ENCODE measurements at regions not wholly inside any gene's neighbourhood (a gene's known extent, or its start where the extent isn't known, plus 50 kb on each side); places are given as distances from the start of the nearest gene placed in this dataset.

GRCh38 chr1:30125021-30125820, 598.2 kb downstream of the MATN1 start:
- ChIA-PET CTCF (no interaction called here), POLR2A (no interaction called here)
- Mint-ChIP-seq H3K4me1 (no peaks in the 10 kb centered on the region), H3K27me3 (no peaks in the 10 kb centered on the region), H3K4me3 (no peak overlapping the region), H3K36me3 (ENCODE audit: low read depth) (no peaks in the 10 kb centered on the region), H3K27ac (no peak overlapping the region), H3K9me3 (no peaks in the 10 kb centered on the region)
- DNase-seq = no peak

GRCh38 chr1:30123896-30124295, 599.5 kb downstream of the MATN1 start:
- no peak overlapping the region for H3K27ac Mint-ChIP-seq
- no peak overlapping the region for H3K4me3 Mint-ChIP-seq
- no peaks in the 10 kb centered on the region for H3K36me3 Mint-ChIP-seq (ENCODE audit: low read depth)
- ChIA-PET CTCF (no interaction called here), POLR2A (no interaction called here)
- DNase-seq = no peak
- H3K9me3 Mint-ChIP-seq = no peaks in the 10 kb centered on the region
- H3K27me3 Mint-ChIP-seq = no peaks in the 10 kb centered on the region
- H3K4me1 Mint-ChIP-seq = no peaks in the 10 kb centered on the region

GRCh38 chr1:30123036-30123435, 600.3 kb downstream of the MATN1 start:
- peak overlapping the region; percentile 51 for H3K27ac Mint-ChIP-seq
- DNase-seq = no peak
- H3K9me3 Mint-ChIP-seq = no peaks in the 10 kb centered on the region
- ChIA-PET CTCF (no interaction called here), POLR2A (no interaction called here)
- no peak overlapping the region for H3K4me3 Mint-ChIP-seq
- H3K36me3 Mint-ChIP-seq (ENCODE audit: low read depth) = no peaks in the 10 kb centered on the region
- no peaks in the 10 kb centered on the region for H3K4me1 Mint-ChIP-seq
- H3K27me3 Mint-ChIP-seq = no peaks in the 10 kb centered on the region

- no peak for DNase-seq
- no peaks in the 10 kb centered on the region for H3K27me3 Mint-ChIP-seq
- no peaks in the 10 kb centered on the region for H3K4me1 Mint-ChIP-seq
- no peak overlapping the region for H3K4me3 Mint-ChIP-seq
- POLR2A ChIA-PET = no interaction called here
- CTCF ChIA-PET = interaction anchor here (1.5 to 1.7 kb wide), 2 partner anchors 9 to 11 kb away, joined by 4 to 5 read pairs; no protein-coding TSS in a partner anchor
- H3K9me3 Mint-ChIP-seq = no peaks in the 10 kb centered on the region
- H3K27ac Mint-ChIP-seq = no peak overlapping the region
- no peaks in the 10 kb centered on the region for H3K36me3 Mint-ChIP-seq (ENCODE audit: low read depth)
Measured at GRCh38 chr1:30120245-30121000, 603.0 kb downstream of the MATN1 start.

GRCh38 chr1:30117685-30118084, 605.7 kb downstream of the MATN1 start:
- ChIA-PET CTCF (no interaction called here), POLR2A (no interaction called here)
- Mint-ChIP-seq H3K27me3 (peaks cover 6% of the 10 kb centered on the region), H3K36me3 (ENCODE audit: low read depth) (no peaks in the 10 kb centered on the region), H3K27ac (no peak overlapping the region), H3K4me3 (no peak overlapping the region), H3K9me3 (no peaks in the 10 kb centered on the region), H3K4me1 (no peaks in the 10 kb centered on the region)
- no peak for DNase-seq

GRCh38 chr1:30111431-30111830, 612.0 kb downstream of the MATN1 start:
- Mint-ChIP-seq H3K27ac (no peak overlapping the region), H3K27me3 (peaks cover 16% of the 10 kb centered on the region), H3K4me3 (no peak overlapping the region), H3K36me3 (ENCODE audit: low read depth) (no peaks in the 10 kb centered on the region), H3K4me1 (no peaks in the 10 kb centered on the region), H3K9me3 (no peaks in the 10 kb centered on the region)
- ChIA-PET POLR2A (no interaction called here), CTCF (interaction anchor here (1.5 kb wide), 1 partner anchor 10 kb away, joined by 5 read pairs; no protein-coding TSS in a partner anchor)
- DNase-seq = peak; percentile 7

- H3K4me1 Mint-ChIP-seq = no peaks in the 10 kb centered on the region
- POLR2A ChIA-PET = no interaction called here
- peaks cover 16% of the 10 kb centered on the region for H3K27me3 Mint-ChIP-seq
- no peak overlapping the region for H3K4me3 Mint-ChIP-seq
- H3K27ac Mint-ChIP-seq = no peak overlapping the region
- CTCF ChIA-PET = interaction anchor here (1.5 kb wide), 1 partner anchor 11 kb away, joined by 5 read pairs; no protein-coding TSS in a partner anchor
- no peaks in the 10 kb centered on the region for H3K36me3 Mint-ChIP-seq (ENCODE audit: low read depth)
- no peak for DNase-seq
- no peaks in the 10 kb centered on the region for H3K9me3 Mint-ChIP-seq
Measured at GRCh38 chr1:30110846-30111245, 612.5 kb downstream of the MATN1 start.

GRCh38 chr1:30109853-30110252, 613.5 kb downstream of the MATN1 start:
- H3K27me3 Mint-ChIP-seq = peaks cover 16% of the 10 kb centered on the region
- ChIA-PET CTCF (no interaction called here), POLR2A (no interaction called here)
- no peak overlapping the region for H3K4me3 Mint-ChIP-seq
- no peaks in the 10 kb centered on the region for H3K4me1 Mint-ChIP-seq
- H3K36me3 Mint-ChIP-seq (ENCODE audit: low read depth) = no peaks in the 10 kb centered on the region
- H3K9me3 Mint-ChIP-seq = no peaks in the 10 kb centered on the region
- H3K27ac Mint-ChIP-seq = no peak overlapping the region
- DNase-seq = no peak

- Mint-ChIP-seq H3K27ac (no peak overlapping the region), H3K4me3 (no peak overlapping the region), H3K4me1 (no peaks in the 10 kb centered on the region), H3K27me3 (peaks cover 12% of the 10 kb centered on the region), H3K9me3 (no peaks in the 10 kb centered on the region), H3K36me3 (ENCODE audit: low read depth) (no peaks in the 10 kb centered on the region)
- ChIA-PET POLR2A (no interaction called here), CTCF (interaction anchor here (1.0 kb wide), 1 partner anchor 394 kb away, joined by 3 read pairs; no protein-coding TSS in a partner anchor)
- no peak for DNase-seq
Measured at GRCh38 chr1:30108186-30108585, 615.2 kb downstream of the MATN1 start.

- no peak overlapping the region for H3K27ac Mint-ChIP-seq
- no peak overlapping the region for H3K4me3 Mint-ChIP-seq
- DNase-seq = no peak
- no peaks in the 10 kb centered on the region for H3K36me3 Mint-ChIP-seq (ENCODE audit: low read depth)
- H3K27me3 Mint-ChIP-seq = peaks cover 9% of the 10 kb centered on the region
- H3K4me1 Mint-ChIP-seq = no peaks in the 10 kb centered on the region
- ChIA-PET POLR2A (no interaction called here), CTCF (no interaction called here)
- H3K9me3 Mint-ChIP-seq = no peaks in the 10 kb centered on the region
Measured at GRCh38 chr1:30106125-30106524, 617.3 kb downstream of the MATN1 start.

- Mint-ChIP-seq H3K27ac (no peak overlapping the region), H3K9me3 (no peaks in the 10 kb centered on the region), H3K36me3 (ENCODE audit: low read depth) (no peaks in the 10 kb centered on the region), H3K27me3 (peaks cover 6% of the 10 kb centered on the region), H3K4me3 (no peak overlapping the region), H3K4me1 (no peaks in the 10 kb centered on the region)
- no peak for DNase-seq
- CTCF ChIA-PET = no interaction called here
- POLR2A ChIA-PET = no interaction called here
Measured at GRCh38 chr1:30104551-30104950, 618.8 kb downstream of the MATN1 start.

- H3K4me3 Mint-ChIP-seq = no peak overlapping the region
- DNase-seq = no peak
Measured at GRCh38 chr1:30103708-30104411, 619.5 kb downstream of the MATN1 start.

GRCh38 chr1:30102605-30103004, 620.8 kb downstream of the MATN1 start:
- ChIA-PET CTCF (no interaction called here), POLR2A (no interaction called here)
- Mint-ChIP-seq H3K27ac (no peak overlapping the region), H3K9me3 (no peaks in the 10 kb centered on the region), H3K27me3 (no peaks in the 10 kb centered on the region), H3K4me1 (no peaks in the 10 kb centered on the region), H3K4me3 (no peak overlapping the region), H3K36me3 (ENCODE audit: low read depth) (no peaks in the 10 kb centered on the region)
- no peak for DNase-seq

More at GRCh38 chr1:30103708-30104411, 619.5 kb downstream of the MATN1 start:
- H3K4me1 Mint-ChIP-seq = no peaks in the 10 kb centered on the region
- peaks cover 6% of the 10 kb centered on the region for H3K27me3 Mint-ChIP-seq
- no peaks in the 10 kb centered on the region for H3K9me3 Mint-ChIP-seq
- ChIA-PET CTCF (no interaction called here), POLR2A (no interaction called here)
- no peaks in the 10 kb centered on the region for H3K36me3 Mint-ChIP-seq (ENCODE audit: low read depth)
- H3K27ac Mint-ChIP-seq = no peak overlapping the region
